Sigmoid colon (tissue), 4 donors: ENCODE measurements at regions not wholly inside any gene's neighbourhood (a gene's known extent, or its start where the extent isn't known, plus 50 kb on each side); places are given as distances from the start of the nearest gene placed in this dataset.
"Not testable (repeated sequence)": the region's sequence is repeated elsewhere in the genome, so short reads cannot be mapped to it uniquely, and the experiment has no call there.

Experiments used
- EP300 ChIP-seq, 4 donors: sonication (generic); formaldehyde crosslinking; IDR thresholded peaks; one replicate each; pipeline ENCODE4 v1.6.1; 2017; ENCODE audit warnings: antibody characterized with exemption in 4 of 4
- POLR2A ChIP-seq, 2 donors: fragments of 450-650 bp; IDR thresholded peaks; one replicate each; pipeline ENCODE4 v1.6.1; 2016; ENCODE audit warnings: antibody characterized with exemption in 2 of 2, mild to moderate bottlenecking in 2 of 2, moderate library complexity in 2 of 2
- POLR2AphosphoS5 ChIP-seq, 4 donors: sonication (generic); formaldehyde crosslinking; IDR thresholded peaks; one replicate each; pipeline ENCODE4 v1.6.1; 2017; ENCODE audit warnings: antibody characterized with exemption in 4 of 4
- TF ChIP-seq, protein P1 (sequence below), 4 experiments: fragments of 450-650 bp in 3 of 4; fragments of 200-600 bp in 1 of 4; IDR thresholded peaks; one replicate each; pipeline ENCODE4 v1.5.1; 2016 to 2019; ENCODE audit warnings: antibody characterized with exemption in 4 of 4, mild to moderate bottlenecking in 3 of 4, moderate library complexity in 2 of 4

DNA sequence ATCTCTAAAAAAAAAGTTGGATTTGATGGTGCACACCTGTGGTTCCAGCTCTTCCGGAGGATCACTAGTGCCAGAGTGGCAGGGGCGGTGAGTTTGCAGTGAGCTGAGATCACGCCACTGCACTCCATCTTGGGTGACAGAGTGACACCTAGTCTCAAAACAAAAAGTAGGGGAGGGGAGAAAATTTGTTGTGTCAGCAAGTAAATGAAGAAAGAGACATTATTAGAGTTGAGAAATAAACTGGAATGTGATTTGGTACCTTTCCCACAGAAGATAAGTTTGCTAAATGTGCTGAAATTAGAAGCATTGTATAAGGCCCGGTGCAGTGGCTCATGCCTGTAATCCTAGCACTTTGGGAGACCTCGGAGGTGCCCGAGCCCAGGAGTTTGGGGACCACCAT lies 54.0 kb upstream of the PPIAL4F start:
- not testable (repeated sequence) for TF ChIP-seq POLR2A, EP300, POLR2AphosphoS5 (IDR thresholded peaks at IDR 0.05)
- TF ChIP-seq, protein P1, sequence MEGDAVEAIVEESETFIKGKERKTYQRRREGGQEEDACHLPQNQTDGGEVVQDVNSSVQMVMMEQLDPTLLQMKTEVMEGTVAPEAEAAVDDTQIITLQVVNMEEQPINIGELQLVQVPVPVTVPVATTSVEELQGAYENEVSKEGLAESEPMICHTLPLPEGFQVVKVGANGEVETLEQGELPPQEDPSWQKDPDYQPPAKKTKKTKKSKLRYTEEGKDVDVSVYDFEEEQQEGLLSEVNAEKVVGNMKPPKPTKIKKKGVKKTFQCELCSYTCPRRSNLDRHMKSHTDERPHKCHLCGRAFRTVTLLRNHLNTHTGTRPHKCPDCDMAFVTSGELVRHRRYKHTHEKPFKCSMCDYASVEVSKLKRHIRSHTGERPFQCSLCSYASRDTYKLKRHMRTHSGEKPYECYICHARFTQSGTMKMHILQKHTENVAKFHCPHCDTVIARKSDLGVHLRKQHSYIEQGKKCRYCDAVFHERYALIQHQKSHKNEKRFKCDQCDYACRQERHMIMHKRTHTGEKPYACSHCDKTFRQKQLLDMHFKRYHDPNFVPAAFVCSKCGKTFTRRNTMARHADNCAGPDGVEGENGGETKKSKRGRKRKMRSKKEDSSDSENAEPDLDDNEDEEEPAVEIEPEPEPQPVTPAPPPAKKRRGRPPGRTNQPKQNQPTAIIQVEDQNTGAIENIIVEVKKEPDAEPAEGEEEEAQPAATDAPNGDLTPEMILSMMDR (IDR thresholded peaks at IDR 0.05) = not testable (repeated sequence)
